Heart right ventricle (tissue), 16 donors: ENCODE measurements at regions not wholly inside any gene's neighbourhood (a gene's known extent, or its start where the extent isn't known, plus 50 kb on each side); places are given as distances from the start of the nearest gene placed in this dataset.

Experiments
- ATAC-seq, 8 donors: fragments of 200-7000 bp; cut with Tn5 transposase; one replicate each; pipeline ENCODE4 v1.9.1; 2020; ENCODE audit warnings: mild to moderate bottlenecking in 8 of 8, moderate library complexity in 8 of 8, moderate number of reproducible peaks in 1 of 8
- DNase-seq, 2 donors: peaks; one replicate each; pipeline ENCODE4 v3.0.0-alpha.2; 2020
- H3K27ac ChIP-seq, 10 donors: fragments of 200-600 bp; sonication (generic) in 2 of 10; one replicate each; pipeline versions ENCODE4 v1.5.0 to v1.8.0; 2020 to 2022; ENCODE audit warnings: mild to moderate bottlenecking in 3 of 10
- H3K27me3 ChIP-seq, 7 donors: fragments of 200-600 bp; one replicate each; pipeline ENCODE4 v1.8.0; 2021 to 2022; ENCODE audit warnings: mild to moderate bottlenecking in 2 of 7
- H3K36me3 ChIP-seq, 9 donors: fragments of 200-600 bp; sonication (generic) in 1 of 9; one replicate each; pipeline versions ENCODE4 v1.5.0 to v1.8.0; 2020 to 2022; ENCODE audit warnings: mild to moderate bottlenecking in 2 of 9
- H3K4me1 ChIP-seq, 9 donors: fragments of 200-600 bp; sonication (generic) in 1 of 9; one replicate each; pipeline versions ENCODE4 v1.5.0 to v1.8.0; 2020 to 2022; ENCODE audit warnings: mild to moderate bottlenecking in 4 of 9
- H3K4me3 ChIP-seq, 10 donors: fragments of 200-600 bp; sonication (generic) in 2 of 10; one replicate each; pipeline versions ENCODE4 v1.5.0 to v1.8.0; 2020 to 2022; ENCODE audit warnings: mild to moderate bottlenecking in 7 of 10, moderate library complexity in 2 of 10
- H3K9me3 ChIP-seq, 11 donors: fragments of 200-600 bp in 10 of 11; sonication (generic) in 2 of 11; one replicate each; pipeline versions ENCODE4 v1.5.0 to v1.8.0; 2013 to 2022; ENCODE audit warnings: mild to moderate bottlenecking in 2 of 11, control low read depth in 1 of 11, moderate library complexity in 1 of 11
- CTCF ChIP-seq, 9 donors: fragments of 200-600 bp; sonication (generic) in 2 of 9; IDR thresholded peaks; one replicate each; pipeline versions ENCODE4 v1.5.0 to v1.8.0; 2021 to 2022; ENCODE audit warnings: antibody characterized with exemption in 9 of 9, mild to moderate bottlenecking in 5 of 9, moderate library complexity in 1 of 9
- WGBS, 2 donors: extraction: QIAGEN DNeasy Blood & Tissue Kit; methylation state at CpG; one replicate each; pipeline ENCODE4 v1.1.7; 2013; ENCODE audit warnings: inconsistent platforms in 1 of 2; 5-methylcytosine and 5-hydroxymethylcytosine counted together
- intact Hi-C, 10 donors: fragments of 100-400 bp; cut with DNase I; formaldehyde crosslinking; loops; one replicate each; pipeline versions ENCODE4 v1.11.1 to v1.14.2; 2022
- donor health status: Arrhythmogenic right ventricular cardiomyopathy.
- donor health status: ischemic (EF 13 %, LVEDD 7.1; RV severe dilation, severe dysfunction).
- donor health status: healthy with polysubstance abuse.
- donor health status: DM: no; HTN: yes; CAD: no.
- donor health status: DM: no; HTN: no; CAD: no.
- donor health status: ischemic (EF 25% LVEDD 6.9; RV normal size, moderate dysfunction).
- donor health status: ischemic (EF 25% LVEDD 5.7; RV mildly dilated, moderate dysfunction).
- donor health status: healthy.
- donor health status: DM: yes; HTN: yes; CAD: no.
- donor health status: Ischemic cardiomyopathy.
- donor health status: ischemic (EF 35%, LVEDD 5.7; RV mildly dilated, moderate dysfunction).
- donor health status: nonischemic (EF 11% LVEDD 7.7; RV severe dilation, severe dysfunction).
- donor health status: DM: yes; HTN: yes; CAD: no.
- donor health status: PGD.
- donor health status: ischemic (EF 29% LVEDD 5.4; RV normal size, mild dysfunction).
- donor health status: nonischemic (EF 23%, LVEDD 6.1; RV moderate dilation, normal function).

GRCh38 chr11:133724116-133724515 is 121.2 kb downstream of the SPATA19 start:
- intact Hi-C loops = no loop called here
- Histone ChIP-seq H3K4me1 (no peaks in the 10 kb centered on the region), H3K36me3 (no peaks in the 10 kb centered on the region), H3K27ac (no peak overlapping the region), H3K4me3 (no peak overlapping the region), H3K9me3 (no peaks in the 10 kb centered on the region), H3K27me3 (peaks cover 0 to 11% (median 0%) of the 10 kb centered on the region in 7 donors)
- WGBS, 2 donors = 54 to 67% methylated on average over 7 of the region's 7 CpGs
- ATAC-seq = peak in 1 of 8 donors; percentile 39
- no peak for DNase-seq
- no peak for TF ChIP-seq CTCF (IDR thresholded peaks at IDR 0.05)

DNA sequence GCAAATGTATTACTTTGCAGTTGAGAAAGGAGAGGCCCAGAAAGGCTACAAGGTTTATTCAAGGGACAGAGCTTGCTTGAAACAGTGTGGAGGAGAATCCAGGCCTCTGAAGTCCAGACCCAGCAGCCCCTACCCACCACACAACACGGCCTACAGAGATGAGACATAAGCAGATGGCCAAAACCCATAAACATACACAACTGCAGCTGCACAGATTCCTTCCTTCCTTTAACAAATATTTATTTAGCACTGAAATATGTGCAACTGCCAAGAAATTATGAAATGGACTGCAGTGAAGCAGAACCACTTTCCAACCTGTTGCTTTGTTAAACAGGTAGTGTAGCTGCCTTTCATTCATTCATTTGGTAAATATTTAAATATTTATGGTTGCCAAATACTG is 122.3 kb downstream of the SPATA19 start:
- TF ChIP-seq CTCF (IDR thresholded peaks at IDR 0.05) = no peak
- H3K9me3 ChIP-seq = no peaks in the 10 kb centered on the region
- no peaks in the 10 kb centered on the region for H3K4me1 ChIP-seq
- peaks cover 0 to 20% (median 0%) of the 10 kb centered on the region in 7 donors for H3K27me3 ChIP-seq
- H3K36me3 ChIP-seq = no peaks in the 10 kb centered on the region
- H3K4me3 ChIP-seq = no peak overlapping the region
- WGBS, 2 donors = 51 to 54% methylated on average over 1 of the region's 1 CpG
- no peak for ATAC-seq
- no peak for DNase-seq
- no peak overlapping the region for H3K27ac ChIP-seq
- intact Hi-C loops = no loop called here

GRCh38 chr11:133720951-133721350 is 124.4 kb downstream of the SPATA19 start:
- 91 to 95% methylated on average over 6 of the region's 6 CpGs for WGBS, 2 donors
- no peak overlapping the region for H3K4me3 ChIP-seq
- no peak overlapping the region for H3K27ac ChIP-seq
- H3K4me1 ChIP-seq = no peaks in the 10 kb centered on the region
- ATAC-seq = no peak
- no peaks in the 10 kb centered on the region for H3K9me3 ChIP-seq
- H3K27me3 ChIP-seq = peaks cover 0 to 25% (median 0%) of the 10 kb centered on the region in 7 donors
- intact Hi-C loops = no loop called here
- no peak for DNase-seq
- TF ChIP-seq CTCF (IDR thresholded peaks at IDR 0.05) = no peak
- no peaks in the 10 kb centered on the region for H3K36me3 ChIP-seq

- intact Hi-C loops = no loop called here
- Histone ChIP-seq H3K4me3 (no peak overlapping the region), H3K9me3 (no peaks in the 10 kb centered on the region), H3K27ac (no peak overlapping the region), H3K36me3 (no peaks in the 10 kb centered on the region), H3K27me3 (peaks cover 0 to 25% (median 0%) of the 10 kb centered on the region in 7 donors), H3K4me1 (no peaks in the 10 kb centered on the region)
- 83 to 88% methylated on average over 17 of the region's 17 CpGs for WGBS, 2 donors
- no peak for TF ChIP-seq CTCF (IDR thresholded peaks at IDR 0.05)
- ATAC-seq = no peak
- DNase-seq = no peak
These were observed 125.6 kb downstream of the SPATA19 start for GRCh38 chr11:133719532-133720235.
